K562 (cell line): ENCODE measurements at regions not wholly inside any gene's neighbourhood (a gene's known extent, or its start where the extent isn't known, plus 50 kb on each side); places are given as distances from the start of the nearest gene placed in this dataset.

ENCODE experiments used
- BMI1 ChIP-seq: fragments of 150-350 bp; IDR thresholded peaks from 2 replicates; pipeline ENCODE4 v1.6.1; 2014; ENCODE audit warnings: low read length
- BRF1 ChIP-seq: IDR thresholded peaks from 3 replicates; pipeline ENCODE4 v1.6.1; 2011; ENCODE audit warnings: borderline replicate concordance, mild to moderate bottlenecking; ENCODE audit not compliant: insufficient read length; ENCODE audit errors: extremely low read depth
- CBX5 ChIP-seq: IDR thresholded peaks from 2 replicates; pipeline ENCODE4 v1.6.1; 2014; ENCODE audit warnings: low read depth, borderline replicate concordance
- CHD4 ChIP-seq: fragments of 200-600 bp; sonication (generic); IDR thresholded peaks from 3 replicates; pipeline ENCODE4 v1.6.1; 2012; ENCODE audit warnings: low read depth, mild to moderate bottlenecking, mixed read lengths, low read length, inconsistent platforms; ENCODE audit not compliant: insufficient read depth, insufficient replicate concordance, poor library complexity, severe bottlenecking
- GABPA ChIP-seq: fragments of 200-800 bp; sonication (Bioruptor generic); conservative IDR thresholded peaks from 2 replicates; pipeline ENCODE4 v1.6.1; 2016; ENCODE audit warnings: low read depth, missing genetic modification characterization, missing compliant biosample characterization
- HLTF ChIP-seq: fragments of 450-650 bp; IDR thresholded peaks from 2 replicates; pipeline ENCODE4 v1.6.1; 2016
- HOXB6 ChIP-seq: fragments of 250-450 bp; sonication (Bioruptor Pico); IDR thresholded peaks from 2 replicates; pipeline ENCODE4 v1.5.1; 2022; ENCODE audit warnings: mild to moderate bottlenecking, borderline replicate concordance
- MAFG ChIP-seq: fragments of 450-650 bp; conservative IDR thresholded peaks from 2 replicates; pipeline ENCODE4 v1.6.1; 2016; ENCODE audit warnings: missing genetic modification characterization, missing compliant biosample characterization
- MEF2D ChIP-seq: conservative IDR thresholded peaks from 2 replicates; pipeline ENCODE4 v1.6.1; 2016; ENCODE audit warnings: low read depth, missing genetic modification characterization, missing compliant biosample characterization
- MXI1 ChIP-seq: IDR thresholded peaks from 2 replicates; pipeline ENCODE4 v1.6.1; 2011; ENCODE audit warnings: low read depth, mild to moderate bottlenecking, improper control_type of control experiment, low read length
- NR0B1 ChIP-seq: fragments of 450-650 bp; IDR thresholded peaks from one replicate; pipeline ENCODE4 v1.6.1; 2018; ENCODE audit warnings: mild to moderate bottlenecking, moderate library complexity; ENCODE audit not compliant: partially characterized antibody
- NR2F6 ChIP-seq: fragments of 450-650 bp; formaldehyde crosslinking; IDR thresholded peaks from 2 replicates; pipeline ENCODE4 v1.4.0; 2020; ENCODE audit warnings: mild to moderate bottlenecking
- POLR2A ChIP-seq: fragments of 450-650 bp; conservative IDR thresholded peaks from 2 replicates; pipeline ENCODE4 v1.6.1; 2016
- PRPF4 ChIP-seq: fragments of 200-400 bp; formaldehyde crosslinking; IDR thresholded peaks from one replicate; pipeline ENCODE4 v1.6.1; 2017; ENCODE audit warnings: low read length, low read depth, mild to moderate bottlenecking; ENCODE audit not compliant: insufficient read depth, poor library complexity, severe bottlenecking
- RBM25 ChIP-seq: fragments of 200-400 bp; formaldehyde crosslinking; IDR thresholded peaks from 2 replicates; pipeline ENCODE4 v1.6.1; 2018; ENCODE audit warnings: low read length, low read depth, moderate library complexity; ENCODE audit not compliant: severe bottlenecking
- RCOR1 ChIP-seq, 2 experiments: IDR thresholded peaks; 2 replicates each; pipeline ENCODE4 v1.6.1; 2012; ENCODE audit warnings: low read depth in 2 of 2, low read length in 2 of 2, borderline replicate concordance in 1 of 2, improper control_type of control experiment in 1 of 2
- SREBF2 ChIP-seq: sonication (generic); formaldehyde crosslinking; IDR thresholded peaks from 2 replicates; pipeline ENCODE4 v1.4.0; 2020; ENCODE audit warnings: mild to moderate bottlenecking, missing genetic modification reagents
- STAT5B ChIP-seq: fragments of 250-450 bp; sonication (Bioruptor Pico); IDR thresholded peaks from 2 replicates; pipeline ENCODE4 v1.8.0; 2021; ENCODE audit warnings: mild to moderate bottlenecking, inconsistent platforms
- TRIM24 ChIP-seq, 2 experiments: fragments of 450-650 bp; IDR thresholded peaks; 2 replicates each; pipeline ENCODE4 v1.6.1; 2016
- ZFP36 ChIP-seq: fragments of 150-350 bp; IDR thresholded peaks from 2 replicates; pipeline ENCODE4 v1.6.1; 2018; ENCODE audit warnings: low read length, low read depth; ENCODE audit not compliant: partially characterized antibody
- TF ChIP-seq, protein P1 (sequence below), 2 experiments: fragments of 450-650 bp; IDR thresholded peaks; 2 replicates each; pipeline ENCODE4 v1.6.1; 2016; ENCODE audit warnings: mild to moderate bottlenecking in 2 of 2, borderline replicate concordance in 1 of 2, low read depth in 1 of 2, moderate library complexity in 1 of 2

DNA sequence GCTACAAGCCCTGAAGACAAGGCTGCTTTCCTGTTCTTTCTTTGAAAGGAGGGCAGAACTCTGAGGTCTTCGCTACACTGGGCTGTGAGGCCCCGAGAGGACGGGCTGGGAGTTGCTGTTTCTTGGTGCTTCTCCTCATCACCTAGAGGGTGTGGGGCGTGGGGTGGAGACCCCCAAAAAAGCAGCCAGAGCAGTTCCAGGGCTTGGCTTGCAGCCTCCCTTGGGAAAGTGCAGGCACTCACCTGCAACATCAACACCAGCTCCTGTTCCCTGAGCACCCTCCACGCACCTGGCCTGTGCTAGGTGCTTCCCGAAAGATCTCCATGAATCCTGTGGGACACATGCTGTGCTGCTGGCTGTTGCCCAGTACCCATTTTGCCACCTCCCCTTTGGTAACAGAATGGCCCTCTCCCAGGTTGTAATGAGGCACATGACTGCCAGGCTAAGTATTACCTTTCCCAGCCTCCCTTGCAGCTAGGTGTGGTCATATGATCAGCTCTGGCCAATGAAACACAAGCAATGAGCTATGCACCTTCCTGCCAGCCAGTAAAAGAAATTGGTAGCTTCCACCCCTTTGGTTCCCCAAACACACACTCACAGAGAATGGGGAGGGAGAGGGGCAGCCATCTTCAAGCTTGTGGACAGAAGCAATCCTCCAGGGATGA is 146.0 kb downstream of the C9orf50 start (continued):
- TF ChIP-seq ZFP36 (no peak), NR0B1 (no peak), STAT5B (no peak), SREBF2 (CRISPR knock-in tag) (no peak), MXI1 (no peak), GABPA (tag) (no peak), PRPF4 (no peak), BRF1 (no peak), POLR2A (no peak), BMI1 (no peak), HLTF (peak; percentile 92), NR2F6 (CRISPR knock-in tag) (no peak), CBX5 (peak; percentile 91; the same call in 1 of the 2 replicates), MEF2D (no peak), TRIM24 (IDR thresholded peaks at IDR 0.05) (peak; percentile 42 to 75; a peak in 2 of 4 replicates), HOXB6 (CRISPR knock-in tag) (no peak), CHD4 (no peak), RBM25 (peak; percentile 15), MAFG (tag) (no peak), RCOR1 (IDR thresholded peaks at IDR 0.05; ENCODE audit: borderline replicate concordance in 1 of 2, low read depth in 2 of 2, low read length in 2 of 2) (no peak)
- TF ChIP-seq, protein P1, sequence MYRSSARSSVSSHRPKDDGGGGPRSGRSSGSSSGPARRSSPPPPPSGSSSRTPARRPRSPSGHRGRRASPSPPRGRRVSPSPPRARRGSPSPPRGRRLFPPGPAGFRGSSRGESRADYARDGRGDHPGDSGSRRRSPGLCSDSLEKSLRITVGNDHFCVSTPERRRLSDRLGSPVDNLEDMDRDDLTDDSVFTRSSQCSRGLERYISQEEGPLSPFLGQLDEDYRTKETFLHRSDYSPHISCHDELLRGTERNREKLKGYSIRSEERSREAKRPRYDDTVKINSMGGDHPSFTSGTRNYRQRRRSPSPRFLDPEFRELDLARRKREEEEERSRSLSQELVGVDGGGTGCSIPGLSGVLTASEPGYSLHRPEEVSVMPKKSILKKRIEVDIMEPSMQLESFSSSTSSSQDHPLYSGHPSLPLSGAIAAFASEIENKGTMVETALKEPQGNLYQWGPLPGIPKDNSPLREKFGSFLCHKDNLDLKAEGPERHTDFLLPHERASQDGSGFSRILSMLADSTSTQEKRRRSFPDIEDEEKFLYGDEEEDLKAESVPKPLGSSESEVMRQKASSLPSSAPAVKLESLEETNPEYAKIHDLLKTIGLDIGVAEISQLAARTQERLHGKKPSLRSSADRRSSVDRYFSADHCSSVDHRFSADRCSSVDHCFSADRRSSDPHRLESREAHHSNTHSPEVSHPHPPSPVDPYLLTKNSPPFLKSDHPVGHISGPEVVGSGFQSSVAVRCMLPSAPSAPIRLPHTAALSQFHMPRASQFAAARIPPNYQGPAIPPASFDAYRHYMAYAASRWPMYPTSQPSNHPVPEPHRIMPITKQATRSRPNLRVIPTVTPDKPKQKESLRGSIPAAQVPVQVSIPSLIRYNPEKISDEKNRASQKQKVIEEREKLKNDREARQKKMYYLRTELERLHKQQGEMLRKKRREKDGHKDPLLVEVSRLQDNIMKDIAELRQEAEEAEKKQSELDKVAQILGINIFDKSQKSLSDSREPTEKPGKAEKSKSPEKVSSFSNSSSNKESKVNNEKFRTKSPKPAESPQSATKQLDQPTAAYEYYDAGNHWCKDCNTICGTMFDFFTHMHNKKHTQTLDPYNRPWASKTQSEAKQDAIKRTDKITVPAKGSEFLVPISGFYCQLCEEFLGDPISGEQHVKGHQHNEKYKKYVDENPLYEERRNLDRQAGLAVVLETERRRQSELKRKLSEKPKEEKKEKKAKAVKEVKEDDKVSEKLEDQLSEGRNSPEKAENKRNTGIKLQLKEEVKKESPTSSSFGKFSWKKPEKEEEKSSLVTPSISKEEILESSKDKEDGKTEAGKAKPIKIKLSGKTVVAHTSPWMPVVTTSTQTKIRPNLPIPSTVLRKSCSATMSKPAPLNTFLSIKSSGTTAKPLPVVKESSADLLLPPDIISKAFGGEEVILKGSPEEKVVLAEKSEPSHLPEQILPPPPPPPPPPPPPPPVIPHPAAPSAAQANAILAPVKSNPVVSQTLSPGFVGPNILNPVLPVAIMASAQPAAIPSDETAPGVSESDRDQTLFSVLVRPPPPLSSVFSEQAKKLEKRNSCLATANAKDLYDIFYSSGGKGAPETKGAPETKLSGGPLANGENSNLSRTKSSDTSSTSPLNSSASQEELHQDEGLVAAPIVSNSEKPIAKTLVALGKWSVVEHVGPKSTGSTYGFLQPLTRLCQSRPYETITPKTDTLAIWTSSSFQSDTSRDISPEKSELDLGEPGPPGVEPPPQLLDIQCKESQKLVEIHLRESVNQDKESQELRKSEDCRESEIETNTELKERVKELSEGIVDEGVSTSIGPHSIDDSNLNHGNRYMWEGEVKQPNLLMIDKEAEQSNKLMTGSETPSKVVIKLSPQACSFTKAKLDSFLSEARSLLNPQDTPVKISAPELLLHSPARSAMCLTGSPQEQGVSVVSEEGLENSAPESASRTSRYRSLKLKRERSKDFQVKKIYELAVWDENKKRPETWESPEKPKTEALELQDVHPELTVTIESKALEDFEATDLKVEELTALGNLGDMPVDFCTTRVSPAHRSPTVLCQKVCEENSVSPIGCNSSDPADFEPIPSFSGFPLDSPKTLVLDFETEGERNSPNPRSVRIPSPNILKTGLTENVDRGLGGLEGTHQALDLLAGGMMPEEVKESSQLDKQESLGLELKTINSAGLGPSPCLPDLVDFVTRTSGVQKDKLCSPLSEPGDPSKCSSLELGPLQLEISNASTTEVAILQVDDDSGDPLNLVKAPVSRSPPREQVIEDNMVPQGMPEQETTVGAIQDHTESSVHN (IDR thresholded peaks at IDR 0.05; ENCODE audit: borderline replicate concordance in 1 of 2, low read depth in 1 of 2): no peak
